Neural cell (in vitro differentiated cells): ENCODE measurements at regions not wholly inside any gene's neighbourhood (a gene's known extent, or its start where the extent isn't known, plus 50 kb on each side); places are given as distances from the start of the nearest gene placed in this dataset.

Source experiments
- H2AFZ ChIP-seq: fragments of 200-600, 300-800 bp; sonication (generic), shearing (Covaris generic); 2 replicates; pipeline ENCODE4 v1.6.0; 2014; ENCODE audit warnings: low read depth, mild to moderate bottlenecking, antibody characterized with exemption, low read length, moderate library complexity
- H3F3A ChIP-seq: fragments of 200-600 bp; shearing (Covaris generic); 2 replicates; pipeline ENCODE4 v1.6.1; 2016; ENCODE audit warnings: mild to moderate bottlenecking, moderate library complexity, mixed read lengths, antibody characterized with exemption, low read length; ENCODE audit not compliant: insufficient read depth, poor library complexity, severe bottlenecking
- H3K27ac ChIP-seq: fragments of 200-600, 300-800 bp; sonication (generic), shearing (Covaris generic); 2 replicates; pipeline ENCODE4 v1.5.1; 2014; ENCODE audit warnings: mild to moderate bottlenecking, low read length, moderate library complexity
- H3K27me3 ChIP-seq: fragments of 300-800, 200-600 bp; sonication (generic), shearing (Covaris generic); 2 replicates; pipeline ENCODE4 v1.6.0; 2014; ENCODE audit warnings: mild to moderate bottlenecking, low read depth, low read length, moderate library complexity; ENCODE audit not compliant: insufficient read depth
- H3K36me3 ChIP-seq: fragments of 300-800, 200-600 bp; sonication (generic), shearing (Covaris generic); 2 replicates; pipeline ENCODE4 v1.5.1; 2014; ENCODE audit warnings: mild to moderate bottlenecking, antibody characterized with exemption, low read length, moderate library complexity; ENCODE audit not compliant: insufficient read depth
- H3K4me2 ChIP-seq: fragments of 300-800, 200-600 bp; sonication (generic), shearing (Covaris generic); 2 replicates; pipeline ENCODE4 v1.6.0; 2014; ENCODE audit warnings: mild to moderate bottlenecking, low read length
- H3K4me3 ChIP-seq: fragments of 300-800, 200-600 bp; sonication (generic), shearing (Covaris generic); 2 replicates; pipeline ENCODE4 v1.5.1; 2014; ENCODE audit warnings: mild to moderate bottlenecking, low read length, moderate library complexity
- H3K79me2 ChIP-seq: fragments of 200-600 bp; shearing (Covaris generic); replicated peaks from 2 replicates; pipeline ENCODE4 v1.6.0; 2014; ENCODE audit warnings: mild to moderate bottlenecking, low read length, moderate library complexity; ENCODE audit not compliant: insufficient read depth
- H3K9ac ChIP-seq: fragments of 300-800, 200-600 bp; sonication (generic), shearing (Covaris generic); 2 replicates; pipeline ENCODE4 v1.6.1; 2016; ENCODE audit warnings: mild to moderate bottlenecking, low read length, mixed read lengths
- H3K9me2 ChIP-seq: fragments of 200-600 bp; shearing (Covaris generic); 2 replicates; pipeline ENCODE4 v1.6.1; 2016; ENCODE audit warnings: mild to moderate bottlenecking, low read length, mixed read lengths; ENCODE audit not compliant: insufficient read depth
- H3K9me3 ChIP-seq: fragments of 200-600, 300-800 bp; sonication (generic), shearing (Covaris generic); 2 replicates; pipeline ENCODE4 v1.6.1; 2016; ENCODE audit warnings: mild to moderate bottlenecking, mixed run types, low read length, moderate library complexity, mixed read lengths
- H4K20me1 ChIP-seq: fragments of 200-600 bp; shearing (Covaris generic); 2 replicates; pipeline ENCODE4 v1.6.1; 2016; ENCODE audit warnings: mild to moderate bottlenecking, mixed run types; ENCODE audit not compliant: insufficient read depth
- EP300 ChIP-seq: fragments of 450-650 bp; conservative IDR thresholded peaks from 2 replicates; pipeline ENCODE4 v1.6.1; 2014; ENCODE audit warnings: antibody characterized with exemption, mild to moderate bottlenecking, moderate library complexity; ENCODE audit not compliant: poor library complexity, severe bottlenecking
- EZH2 ChIP-seq: fragments of 200-600, 300-800 bp; shearing (Covaris generic), sonication (generic); IDR thresholded peaks from 2 replicates; pipeline ENCODE4 v1.6.1; 2014; ENCODE audit warnings: antibody characterized with exemption, low read length, borderline replicate concordance, mild to moderate bottlenecking; ENCODE audit not compliant: insufficient read depth, poor library complexity, severe bottlenecking
- MXI1 ChIP-seq: fragments of 450-650 bp; conservative IDR thresholded peaks from 2 replicates; pipeline ENCODE4 v1.6.1; 2014; ENCODE audit warnings: antibody characterized with exemption, mild to moderate bottlenecking; ENCODE audit not compliant: poor library complexity, severe bottlenecking
- POLR2AphosphoS5 ChIP-seq: IDR thresholded peaks from 2 replicates; pipeline ENCODE4 v1.6.1; 2012
- RAD21 ChIP-seq: fragments of 450-650 bp; conservative IDR thresholded peaks from 2 replicates; pipeline ENCODE4 v1.6.1; 2014; ENCODE audit warnings: antibody characterized with exemption, mild to moderate bottlenecking, moderate library complexity
- SMC3 ChIP-seq: fragments of 450-650 bp; conservative IDR thresholded peaks from 2 replicates; pipeline ENCODE4 v1.6.1; 2014; ENCODE audit warnings: antibody characterized with exemption, mild to moderate bottlenecking, moderate library complexity; ENCODE audit not compliant: poor library complexity
- TAF1 ChIP-seq: IDR thresholded peaks from 2 replicates; pipeline ENCODE4 v1.6.1; 2012; ENCODE audit warnings: low read depth
- TF ChIP-seq, protein P1 (sequence below): fragments of 450-650 bp; IDR thresholded peaks from 2 replicates; pipeline ENCODE4 v1.5.1; 2014; ENCODE audit warnings: antibody characterized with exemption, mild to moderate bottlenecking, moderate library complexity; ENCODE audit not compliant: poor library complexity, severe bottlenecking
- TF ChIP-seq, protein P2 (sequence below): IDR thresholded peaks from 2 replicates; pipeline ENCODE4 v1.6.1; 2012; ENCODE audit warnings: borderline replicate concordance

DNA sequence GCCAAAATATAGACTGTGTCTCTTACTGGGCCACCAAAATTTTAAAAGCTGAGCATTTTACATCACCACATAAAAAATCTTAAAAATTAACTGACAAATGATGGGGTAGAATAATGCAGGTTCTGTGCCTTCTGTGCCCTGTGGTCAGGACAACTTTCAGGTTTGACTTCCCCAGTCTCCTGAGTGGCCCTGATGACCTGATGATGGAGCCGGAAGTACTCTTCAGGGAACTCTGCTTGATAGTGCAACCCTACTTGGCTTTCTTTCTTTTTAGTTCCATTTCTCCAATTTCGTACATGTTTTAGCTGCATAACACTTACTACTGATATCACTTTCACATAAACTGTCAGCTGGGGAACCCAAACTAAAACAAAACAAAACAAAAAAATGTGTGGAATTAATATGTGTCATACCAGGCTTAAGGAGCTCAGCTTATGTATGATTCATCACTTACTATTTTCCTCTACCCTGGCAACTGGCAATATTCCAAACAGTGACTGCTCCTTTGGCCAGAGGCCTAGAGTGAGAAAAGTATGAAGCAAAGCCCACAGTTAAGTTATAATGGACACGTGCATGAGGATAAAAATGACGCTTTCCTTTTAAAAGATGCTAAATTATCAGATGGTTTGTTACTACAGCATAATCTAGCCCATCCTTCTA lies 194.3 kb downstream of the BCHE start:
- Histone ChIP-seq H3K9me3 (no peaks in the 10 kb centered on the region), H3K27ac (no peak overlapping the region), H3F3A (no peaks in the 10 kb centered on the region), H2AFZ (no peak overlapping the region), H4K20me1 (no peaks in the 10 kb centered on the region), H3K9ac (no peak overlapping the region), H3K4me3 (no peak overlapping the region), H3K9me2 (no peaks in the 10 kb centered on the region), H3K79me2 (no peaks in the 10 kb centered on the region), H3K36me3 (no peaks in the 10 kb centered on the region), H3K4me2 (no peak overlapping the region), H3K27me3 (no peaks in the 10 kb centered on the region)
- TF ChIP-seq RAD21 (no peak), SMC3 (no peak), TAF1 (no peak), EZH2 (no peak), EP300 (no peak), MXI1 (no peak), POLR2AphosphoS5 (no peak)
- TF ChIP-seq, protein P1, sequence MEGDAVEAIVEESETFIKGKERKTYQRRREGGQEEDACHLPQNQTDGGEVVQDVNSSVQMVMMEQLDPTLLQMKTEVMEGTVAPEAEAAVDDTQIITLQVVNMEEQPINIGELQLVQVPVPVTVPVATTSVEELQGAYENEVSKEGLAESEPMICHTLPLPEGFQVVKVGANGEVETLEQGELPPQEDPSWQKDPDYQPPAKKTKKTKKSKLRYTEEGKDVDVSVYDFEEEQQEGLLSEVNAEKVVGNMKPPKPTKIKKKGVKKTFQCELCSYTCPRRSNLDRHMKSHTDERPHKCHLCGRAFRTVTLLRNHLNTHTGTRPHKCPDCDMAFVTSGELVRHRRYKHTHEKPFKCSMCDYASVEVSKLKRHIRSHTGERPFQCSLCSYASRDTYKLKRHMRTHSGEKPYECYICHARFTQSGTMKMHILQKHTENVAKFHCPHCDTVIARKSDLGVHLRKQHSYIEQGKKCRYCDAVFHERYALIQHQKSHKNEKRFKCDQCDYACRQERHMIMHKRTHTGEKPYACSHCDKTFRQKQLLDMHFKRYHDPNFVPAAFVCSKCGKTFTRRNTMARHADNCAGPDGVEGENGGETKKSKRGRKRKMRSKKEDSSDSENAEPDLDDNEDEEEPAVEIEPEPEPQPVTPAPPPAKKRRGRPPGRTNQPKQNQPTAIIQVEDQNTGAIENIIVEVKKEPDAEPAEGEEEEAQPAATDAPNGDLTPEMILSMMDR: no peak
- TF ChIP-seq, protein P2, sequence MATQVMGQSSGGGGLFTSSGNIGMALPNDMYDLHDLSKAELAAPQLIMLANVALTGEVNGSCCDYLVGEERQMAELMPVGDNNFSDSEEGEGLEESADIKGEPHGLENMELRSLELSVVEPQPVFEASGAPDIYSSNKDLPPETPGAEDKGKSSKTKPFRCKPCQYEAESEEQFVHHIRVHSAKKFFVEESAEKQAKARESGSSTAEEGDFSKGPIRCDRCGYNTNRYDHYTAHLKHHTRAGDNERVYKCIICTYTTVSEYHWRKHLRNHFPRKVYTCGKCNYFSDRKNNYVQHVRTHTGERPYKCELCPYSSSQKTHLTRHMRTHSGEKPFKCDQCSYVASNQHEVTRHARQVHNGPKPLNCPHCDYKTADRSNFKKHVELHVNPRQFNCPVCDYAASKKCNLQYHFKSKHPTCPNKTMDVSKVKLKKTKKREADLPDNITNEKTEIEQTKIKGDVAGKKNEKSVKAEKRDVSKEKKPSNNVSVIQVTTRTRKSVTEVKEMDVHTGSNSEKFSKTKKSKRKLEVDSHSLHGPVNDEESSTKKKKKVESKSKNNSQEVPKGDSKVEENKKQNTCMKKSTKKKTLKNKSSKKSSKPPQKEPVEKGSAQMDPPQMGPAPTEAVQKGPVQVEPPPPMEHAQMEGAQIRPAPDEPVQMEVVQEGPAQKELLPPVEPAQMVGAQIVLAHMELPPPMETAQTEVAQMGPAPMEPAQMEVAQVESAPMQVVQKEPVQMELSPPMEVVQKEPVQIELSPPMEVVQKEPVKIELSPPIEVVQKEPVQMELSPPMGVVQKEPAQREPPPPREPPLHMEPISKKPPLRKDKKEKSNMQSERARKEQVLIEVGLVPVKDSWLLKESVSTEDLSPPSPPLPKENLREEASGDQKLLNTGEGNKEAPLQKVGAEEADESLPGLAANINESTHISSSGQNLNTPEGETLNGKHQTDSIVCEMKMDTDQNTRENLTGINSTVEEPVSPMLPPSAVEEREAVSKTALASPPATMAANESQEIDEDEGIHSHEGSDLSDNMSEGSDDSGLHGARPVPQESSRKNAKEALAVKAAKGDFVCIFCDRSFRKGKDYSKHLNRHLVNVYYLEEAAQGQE: no peak

- Histone ChIP-seq H2AFZ (no peak overlapping the region), H3K36me3 (no peaks in the 10 kb centered on the region), H3K4me3 (no peak overlapping the region), H3K27ac (no peak overlapping the region), H3K9me3 (no peaks in the 10 kb centered on the region), H3K4me2 (no peak overlapping the region), H3K27me3 (no peaks in the 10 kb centered on the region), H3K79me2 (no peaks in the 10 kb centered on the region), H3K9me2 (no peaks in the 10 kb centered on the region), H4K20me1 (no peaks in the 10 kb centered on the region), H3K9ac (no peak overlapping the region), H3F3A (no peaks in the 10 kb centered on the region)
- TF ChIP-seq EZH2: no peak
- TF ChIP-seq EP300: no peak
- no peak for TF ChIP-seq RAD21
Measured at GRCh38 chr3:165641569-165642310, 195.5 kb downstream of the BCHE start.
